ENCODE measurements at regions not wholly inside any gene's neighbourhood (a gene's known extent, or its start where the extent isn't known, plus 50 kb on each side); places are given as distances from the start of the nearest gene placed in this dataset.
"Not testable (repeated sequence)": the region's sequence is repeated elsewhere in the genome, so short reads cannot be mapped to it uniquely, and the experiment has no call there.

DNA sequence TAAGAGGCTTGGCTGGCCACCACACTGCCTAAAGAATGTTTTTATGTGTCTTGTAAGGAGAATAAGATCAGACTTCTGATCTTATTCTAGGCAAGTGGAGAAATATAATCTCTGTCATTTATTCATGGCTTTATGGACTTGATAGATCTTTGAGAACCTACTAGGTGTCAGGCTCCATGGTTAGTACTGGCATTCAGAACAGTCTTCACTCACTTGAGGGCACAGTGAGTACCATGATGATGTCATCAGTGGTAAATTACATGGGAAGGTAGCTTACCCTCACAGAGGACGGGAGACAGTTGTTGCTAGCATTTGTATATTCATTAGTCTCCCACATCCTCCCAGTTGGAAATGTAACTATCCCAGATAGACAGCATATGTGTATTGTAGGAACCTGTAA lies 53.5 kb upstream of the NEK3 start:
- H3K4me3 ChIP-seq (ENCODE audit: low read depth, low read length); DNase-seq (ENCODE audit: low read depth): not testable (repeated sequence)

DNA sequence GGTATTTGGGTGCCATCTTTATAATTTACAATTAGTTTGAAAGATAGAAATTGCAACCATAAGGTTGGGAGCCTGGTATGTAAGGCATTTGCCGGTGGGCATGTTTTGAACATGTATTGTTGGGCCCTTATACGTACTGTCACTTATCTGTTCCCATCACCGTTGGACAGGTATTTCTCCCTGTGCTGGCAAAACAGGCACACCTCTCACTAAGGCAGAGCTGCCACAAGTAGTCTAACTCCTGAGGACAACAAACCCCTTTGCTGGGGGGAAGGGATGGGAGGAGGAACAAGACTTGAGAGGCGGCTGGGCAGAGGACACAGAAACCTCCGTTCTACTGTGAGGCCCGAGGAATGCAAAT lies 52.0 kb upstream of the NEK3 start:
- H3K4me3 ChIP-seq (ENCODE audit: low read depth, low read length); DNase-seq (ENCODE audit: low read depth): not testable (repeated sequence)

DNA sequence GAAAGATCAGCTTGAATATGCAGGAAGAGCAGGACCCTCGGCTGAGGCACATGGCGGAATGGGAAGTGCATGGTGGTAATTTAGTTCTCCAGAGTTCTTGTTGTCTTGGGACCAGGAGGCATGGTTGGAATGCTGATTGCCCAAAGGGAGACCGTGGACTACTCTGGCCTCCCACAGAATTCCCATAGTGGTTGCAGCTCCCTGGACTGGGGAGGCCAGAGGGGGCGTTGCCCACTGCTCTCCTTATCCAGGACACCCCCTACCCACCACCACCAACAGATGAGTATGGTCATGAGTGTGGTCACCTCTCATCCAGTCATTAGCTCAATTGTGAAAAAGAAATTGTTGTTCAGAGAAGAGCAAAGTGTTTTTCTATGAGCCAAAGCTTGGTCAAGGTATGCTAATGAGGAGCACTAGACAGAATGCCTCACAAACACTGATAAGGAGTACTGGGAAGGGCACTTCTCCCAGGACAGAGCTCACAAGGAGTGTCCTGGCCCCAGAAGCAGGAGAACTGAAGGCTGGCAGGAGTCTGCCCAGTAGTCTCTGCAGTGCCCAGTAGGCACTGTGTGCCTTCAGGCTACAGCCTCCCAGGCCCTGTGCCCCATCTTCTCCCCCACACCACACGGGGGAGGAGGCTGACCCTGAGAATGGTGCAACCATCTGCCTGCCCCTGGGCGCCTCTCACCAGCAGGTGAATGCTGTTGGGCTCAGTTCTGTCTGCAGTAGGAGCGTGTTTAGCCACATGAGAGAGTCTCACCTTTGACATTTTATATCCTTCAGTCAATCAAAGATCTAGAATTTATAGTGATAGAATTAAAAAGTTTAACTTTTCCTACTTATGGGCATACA lies 51.4 kb upstream of the NEK3 start:
- H3K4me3 ChIP-seq (ENCODE audit: low read depth, low read length); DNase-seq (ENCODE audit: low read depth): not testable (repeated sequence)
